GM15510 (cell line): ENCODE measurements at regions not wholly inside any gene's neighbourhood (a gene's known extent, or its start where the extent isn't known, plus 50 kb on each side); places are given as distances from the start of the nearest gene placed in this dataset.

Experiments used
- POLR2A ChIP-seq: IDR thresholded peaks from 3 replicates; pipeline ENCODE4 v1.6.1; 2011; ENCODE audit warnings: borderline replicate concordance; ENCODE audit not compliant: insufficient read length; ENCODE audit errors: extremely low read depth

GRCh38 chr5:90338712-90339372 is 70.7 kb downstream of the CETN3 start:
- no peak for TF ChIP-seq POLR2A

DNA sequence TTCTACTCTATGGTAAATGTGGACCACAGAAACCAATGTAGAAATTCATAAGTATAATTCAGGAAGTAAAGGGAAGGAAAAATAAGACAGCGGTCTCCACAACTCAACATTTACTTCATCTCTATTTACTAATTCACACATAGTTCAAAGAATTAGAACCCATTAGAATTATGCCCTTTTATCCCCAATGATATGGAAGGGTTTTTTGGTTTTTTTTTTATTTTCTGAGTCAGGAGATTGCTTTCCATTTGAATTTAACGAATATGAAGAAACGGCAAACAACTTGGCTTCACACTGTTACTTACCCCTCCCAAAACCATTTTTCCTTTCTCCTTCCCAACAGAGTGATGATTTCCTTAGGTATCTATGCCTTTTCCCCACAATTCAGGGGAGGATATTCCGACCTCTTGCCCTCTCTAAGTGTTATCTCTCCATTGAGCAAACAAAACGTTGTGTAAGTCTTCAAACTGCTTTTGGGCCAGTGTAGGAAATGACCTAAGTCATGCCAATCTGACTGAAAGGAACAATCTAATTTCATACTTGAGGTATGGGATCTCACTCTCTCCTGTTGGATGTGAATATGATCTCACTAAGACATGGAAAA is 72.0 kb downstream of the CETN3 start:
- TF ChIP-seq POLR2A: no peak

GRCh38 chr5:90336752-90337151 is 72.8 kb downstream of the CETN3 start:
- no peak for TF ChIP-seq POLR2A

- no peak for TF ChIP-seq POLR2A
These were observed 74.8 kb downstream of the CETN3 start for GRCh38 chr5:90334741-90335140.

DNA sequence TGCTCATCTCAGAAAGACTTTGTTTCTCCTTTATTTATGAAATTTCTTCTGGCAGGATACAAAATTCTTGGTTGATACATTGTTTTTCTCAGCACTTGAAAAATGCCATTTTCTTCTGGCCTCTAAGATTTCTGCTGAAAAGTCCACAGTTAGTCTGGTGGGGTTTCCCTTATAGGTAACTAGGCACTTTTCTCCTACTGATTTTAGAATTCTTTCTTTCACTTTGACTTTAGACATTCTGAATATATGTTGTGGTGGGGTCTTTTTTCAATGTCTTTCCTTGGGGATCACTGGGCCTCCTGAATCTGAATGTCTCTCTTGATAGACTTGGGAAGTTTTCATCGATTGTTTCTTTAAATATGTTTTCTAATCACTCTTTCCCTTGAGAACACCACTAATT is 79.6 kb downstream of the CETN3 start:
- no peak for TF ChIP-seq POLR2A

GRCh38 chr5:90326995-90327394 is 82.6 kb downstream of the CETN3 start:
- no peak for TF ChIP-seq POLR2A

- TF ChIP-seq POLR2A: no peak
These were observed 84.5 kb downstream of the CETN3 start for GRCh38 chr5:90325093-90325492.

DNA sequence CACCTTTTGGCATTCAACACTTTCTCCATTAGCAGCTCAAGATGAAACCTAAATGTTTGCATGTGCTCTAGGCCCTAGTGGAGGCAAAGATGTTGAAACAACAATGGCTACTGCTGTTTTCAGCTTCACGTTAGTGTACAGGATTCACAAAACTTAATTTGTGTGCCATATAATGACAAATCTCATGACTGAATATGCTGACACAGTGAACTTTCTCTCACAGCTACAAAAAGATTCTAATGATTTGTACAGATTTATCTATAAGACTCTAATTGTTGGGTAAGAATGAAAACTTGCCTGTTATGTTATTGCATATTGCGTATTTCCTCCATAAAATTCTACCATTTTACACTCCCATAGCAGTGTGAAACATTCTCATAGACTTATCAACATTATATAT is 97.5 kb downstream of the CETN3 start:
- no peak for TF ChIP-seq POLR2A

- no peak for TF ChIP-seq POLR2A
These were observed 98.2 kb downstream of the CETN3 start for GRCh38 chr5:90311401-90311800.

DNA sequence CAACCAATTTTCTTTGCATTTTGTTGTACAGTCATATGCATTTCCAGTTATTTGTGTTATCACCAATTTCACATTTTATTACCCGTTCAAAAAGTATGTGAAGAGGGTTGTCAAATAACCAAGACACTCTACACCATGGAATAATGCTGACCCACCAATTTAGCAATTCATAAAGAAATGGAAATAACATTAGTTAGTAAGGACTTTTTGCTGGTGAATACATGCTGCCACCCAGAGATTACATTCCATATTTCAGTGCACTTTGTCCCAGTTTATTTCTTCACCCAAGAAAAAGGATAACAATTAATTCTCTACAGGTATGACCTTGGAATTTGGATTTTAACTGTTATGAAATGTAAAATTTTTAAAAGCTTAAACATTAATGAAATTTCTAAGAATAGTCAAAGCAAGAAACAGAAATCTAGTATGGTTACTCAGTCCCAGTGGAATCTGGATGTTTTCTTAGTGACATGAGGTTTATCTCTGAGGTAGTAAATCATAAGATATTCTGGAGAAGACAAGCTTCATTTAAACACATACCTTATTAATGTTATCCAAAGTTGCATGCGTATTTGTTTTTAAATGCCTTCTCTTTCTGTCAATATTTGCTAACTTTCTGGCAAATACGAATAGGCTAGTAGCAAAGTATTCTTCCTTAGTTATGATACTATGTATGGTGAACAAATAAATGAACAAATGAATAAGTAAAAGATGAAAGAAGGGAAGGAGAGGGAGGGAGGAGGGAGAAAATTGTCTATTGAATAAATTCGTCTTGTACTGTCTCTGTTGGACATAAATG is 100.6 kb downstream of the CETN3 start:
- TF ChIP-seq POLR2A: no peak

- no peak for TF ChIP-seq POLR2A
These were observed 101.8 kb downstream of the CETN3 start for GRCh38 chr5:90307782-90308181.

- TF ChIP-seq POLR2A: no peak
These were observed 102.2 kb downstream of the CETN3 start for GRCh38 chr5:90307322-90307721.

GRCh38 chr5:90306613-90307012 is 102.9 kb downstream of the CETN3 start:
- no peak for TF ChIP-seq POLR2A

- TF ChIP-seq POLR2A: no peak
These were observed 104.4 kb downstream of the CETN3 start for GRCh38 chr5:90305041-90305720.

- no peak for TF ChIP-seq POLR2A
These were observed 108.3 kb downstream of the CETN3 start for GRCh38 chr5:90301248-90301647.

GRCh38 chr5:90297045-90297764 is 112.4 kb downstream of the CETN3 start:
- TF ChIP-seq POLR2A: no peak

DNA sequence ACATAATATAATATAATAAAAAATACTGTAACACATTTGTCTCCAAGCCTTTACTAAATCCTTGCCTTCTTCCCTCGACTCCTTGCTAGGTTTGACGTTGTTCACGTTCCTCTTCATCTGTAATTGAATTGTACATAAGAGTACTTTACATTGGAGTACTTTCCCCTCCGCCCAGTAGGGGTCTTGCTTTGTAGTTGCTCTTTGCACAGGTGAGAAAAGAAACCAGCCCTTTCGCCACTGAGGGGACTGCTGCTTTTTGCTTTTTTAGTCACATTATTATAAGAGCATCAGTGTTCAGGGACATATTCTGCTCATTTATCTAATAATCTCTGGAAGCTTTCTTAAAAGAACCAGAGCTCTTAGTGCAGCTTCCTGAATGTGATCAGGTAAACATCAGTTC is 115.0 kb downstream of the CETN3 start:
- no peak for TF ChIP-seq POLR2A
